Islet precursor cell (in vitro differentiated cells): ENCODE measurements at regions not wholly inside any gene's neighbourhood (a gene's known extent, or its start where the extent isn't known, plus 50 kb on each side); places are given as distances from the start of the nearest gene placed in this dataset.

ENCODE experiments used
- DNase-seq: peaks from one replicate; pipeline ENCODE4 v3.0.0-alpha.2; 2018

GRCh38 chr7:22561895-22562593 is 62.1 kb upstream of the STEAP1B start:
- DNase-seq, result peak; percentile 80

GRCh38 chr7:22561321-22561811 is 61.4 kb upstream of the STEAP1B start:
- DNase-seq, result peak; percentile 98

GRCh38 chr7:22559829-22560489 is 60.0 kb upstream of the STEAP1B start:
- peak; percentile 85 for DNase-seq

GRCh38 chr7:22557167-22557566 is 57.2 kb upstream of the STEAP1B start:
- no peak for DNase-seq

- DNase-seq, result no peak
Observed at GRCh38 chr7:22555476-22555875, 55.5 kb upstream of the STEAP1B start.

GRCh38 chr7:22554184-22554583 is 54.2 kb upstream of the STEAP1B start:
- DNase-seq, result no peak

- DNase-seq, result no peak
Observed at GRCh38 chr7:22551768-22552513, 52.0 kb upstream of the STEAP1B start.

- DNase-seq, result no peak
Observed at GRCh38 chr7:22550514-22551030, 50.6 kb upstream of the STEAP1B start.

GRCh38 chr7:22549667-22550513 is 49.9 kb upstream of the STEAP1B start:
- DNase-seq, result peak; percentile 87
